GM21576 (cell line): ENCODE measurements at regions not wholly inside any gene's neighbourhood (a gene's known extent, or its start where the extent isn't known, plus 50 kb on each side); places are given as distances from the start of the nearest gene placed in this dataset.

Experiments used
- ATAC-seq: cut with Tn5 transposase; IDR thresholded peaks from one replicate; pipeline ENCODE4 v1.9.1; 2021; ENCODE audit warnings: mild to moderate bottlenecking, moderate library complexity; ENCODE audit not compliant: unreplicated experiment

DNA sequence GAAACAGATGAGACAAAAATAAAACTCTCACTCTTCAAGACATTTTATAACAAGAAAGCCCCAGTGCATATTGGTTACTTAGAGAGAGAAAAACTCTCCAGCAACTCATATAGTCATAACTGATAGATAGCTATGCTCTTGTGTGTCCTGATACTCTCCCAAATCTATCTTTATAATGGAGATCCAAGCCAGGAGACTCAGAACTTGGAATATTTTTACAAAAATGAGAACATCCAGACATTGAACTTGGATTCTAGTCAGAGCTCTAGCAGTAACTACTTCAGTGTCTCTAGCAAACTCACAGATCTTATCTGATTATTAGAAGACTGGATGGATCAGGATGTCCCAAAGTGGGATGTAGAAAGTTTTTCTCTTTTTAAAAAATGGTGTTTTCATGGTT, 412.7 kb upstream of the BRINP1 start:
- no peak for ATAC-seq

DNA sequence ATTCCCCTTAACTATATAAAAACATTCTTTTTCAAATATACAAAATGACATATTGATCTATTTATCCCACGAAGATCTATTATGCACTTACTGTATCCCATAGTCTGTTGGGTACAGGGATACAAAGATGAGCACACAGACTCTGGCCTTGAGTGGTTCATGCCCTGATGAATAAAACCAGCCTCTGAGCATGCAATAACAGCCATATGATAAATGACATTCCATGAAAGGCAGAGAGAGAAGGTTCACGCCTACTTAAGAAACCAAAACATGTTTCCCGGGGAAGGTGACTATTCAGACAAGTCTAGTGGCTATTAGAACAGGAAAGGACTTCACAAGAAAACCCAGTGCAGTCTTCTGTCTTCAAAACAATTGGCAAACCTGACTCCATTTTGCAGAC, 406.2 kb upstream of the BRINP1 start:
- no peak for ATAC-seq

DNA sequence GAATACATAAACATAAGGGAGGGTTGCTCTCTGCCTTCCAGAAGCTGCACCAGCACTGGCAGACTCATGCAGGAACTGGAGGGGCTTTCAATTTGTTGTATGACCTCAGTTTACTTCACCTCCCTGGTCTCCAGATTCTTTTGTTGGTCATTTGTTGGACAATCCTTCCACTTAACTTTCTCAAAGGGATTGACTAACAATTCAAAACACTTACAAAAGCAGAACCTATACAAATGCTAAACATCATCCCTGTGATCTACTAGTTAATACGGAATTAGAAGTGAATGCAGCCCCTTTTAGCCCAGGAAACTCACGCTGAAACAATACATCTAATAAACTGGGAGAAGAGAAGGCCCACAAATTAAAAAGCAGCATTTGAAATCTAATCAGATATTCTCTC, 404.6 kb upstream of the BRINP1 start:
- ATAC-seq = no peak

DNA sequence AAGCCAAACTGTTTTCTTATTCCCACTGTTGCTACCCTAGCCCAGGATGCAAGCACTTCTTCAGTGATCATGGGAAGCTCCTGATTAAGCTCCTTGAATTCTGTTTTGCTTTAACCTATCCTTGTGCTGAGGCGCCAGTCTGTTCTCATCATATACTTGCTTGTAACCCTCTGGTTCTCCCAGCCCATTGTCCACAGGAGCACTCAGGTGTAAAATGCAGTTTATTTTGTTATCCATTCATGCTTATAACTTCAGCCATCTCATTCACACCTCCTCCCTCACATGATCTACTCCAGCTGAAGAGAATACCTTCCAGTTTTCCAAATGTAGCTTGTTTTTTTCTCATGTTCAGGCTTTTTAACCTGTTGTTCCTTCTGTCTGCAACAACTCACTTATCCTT, 402.1 kb upstream of the BRINP1 start:
- ATAC-seq = no peak

DNA sequence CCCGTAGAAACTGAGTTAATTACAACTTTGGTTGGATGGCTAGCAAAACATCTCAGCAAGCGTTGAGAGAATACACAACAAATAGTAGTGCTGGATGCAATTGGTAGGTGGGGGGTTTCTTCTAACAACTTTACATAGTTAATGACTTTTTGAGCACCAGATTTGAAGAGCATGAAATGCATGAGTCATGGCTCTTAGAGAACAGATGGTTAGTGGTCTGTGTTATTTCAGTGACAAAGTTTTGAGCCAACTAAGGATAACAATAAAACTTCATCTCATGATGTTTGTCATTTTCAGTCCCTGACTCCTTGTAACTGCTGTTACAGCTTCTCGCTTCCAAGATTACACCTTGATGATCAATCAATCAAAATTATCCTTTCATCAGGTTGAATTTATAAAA, 399.0 kb upstream of the BRINP1 start:
- ATAC-seq = no peak

DNA sequence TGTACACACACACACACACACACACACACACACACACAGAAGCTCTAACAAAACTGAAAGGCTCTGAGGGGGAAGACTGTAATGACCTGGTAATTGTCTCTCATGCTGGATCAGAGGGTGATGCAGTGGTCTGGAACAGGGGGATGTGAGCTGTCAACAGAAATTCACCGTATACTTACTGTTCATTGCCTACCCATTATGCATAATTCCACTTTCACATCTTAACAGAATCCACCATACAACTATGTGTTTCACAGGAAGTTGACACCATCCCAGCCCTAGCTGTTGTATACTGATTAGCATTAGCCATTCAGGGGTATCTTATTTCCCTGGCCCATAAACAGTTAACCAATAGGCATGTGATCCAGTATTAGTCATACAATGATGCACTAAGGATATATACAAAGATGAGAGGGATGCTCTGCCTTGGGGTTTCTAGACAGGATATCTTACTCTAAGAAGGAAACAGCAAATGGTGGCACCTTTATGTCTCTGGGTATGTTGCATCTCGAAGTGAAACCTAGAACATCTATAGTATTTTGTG, 396.5 kb upstream of the BRINP1 start:
- no peak for ATAC-seq

DNA sequence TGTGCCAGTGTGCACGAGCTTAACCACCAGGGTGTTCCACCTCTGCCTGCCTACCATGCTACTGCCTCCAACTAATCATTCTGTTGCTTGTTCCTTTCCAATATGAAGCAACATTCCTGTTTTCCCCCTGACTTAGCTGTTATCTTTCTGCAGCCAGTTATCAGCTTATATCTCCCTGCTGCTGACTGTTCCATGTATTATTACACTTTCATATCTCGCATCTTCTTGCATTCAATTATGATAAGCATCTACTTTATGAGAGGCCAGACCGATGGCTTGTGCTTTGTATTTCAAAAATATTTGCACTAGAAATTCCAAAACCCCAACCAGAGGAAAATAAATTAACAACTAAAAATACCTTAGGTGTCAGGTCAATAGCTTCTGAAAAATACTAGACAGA, 394.0 kb upstream of the BRINP1 start:
- no peak for ATAC-seq

DNA sequence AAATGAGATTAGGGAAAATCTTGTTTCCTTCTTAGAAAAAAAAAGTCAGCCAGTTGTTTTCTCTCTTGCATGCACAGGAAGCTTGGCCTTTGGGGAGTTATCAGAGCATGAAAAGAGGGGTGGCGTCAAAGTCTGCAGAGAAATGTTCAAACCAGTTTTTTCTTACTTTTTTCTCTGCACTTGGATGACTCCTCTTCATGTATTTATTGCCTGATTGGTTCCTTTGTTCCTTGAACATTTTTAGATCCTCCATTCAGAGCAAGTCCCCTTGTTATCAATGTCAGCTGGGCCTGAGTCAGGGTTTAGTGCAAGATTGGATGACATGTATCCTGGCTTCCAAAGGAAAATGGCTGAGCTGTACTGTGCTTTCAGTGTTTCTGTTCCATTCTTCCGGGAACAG, 392.6 kb upstream of the BRINP1 start:
- ATAC-seq = no peak

DNA sequence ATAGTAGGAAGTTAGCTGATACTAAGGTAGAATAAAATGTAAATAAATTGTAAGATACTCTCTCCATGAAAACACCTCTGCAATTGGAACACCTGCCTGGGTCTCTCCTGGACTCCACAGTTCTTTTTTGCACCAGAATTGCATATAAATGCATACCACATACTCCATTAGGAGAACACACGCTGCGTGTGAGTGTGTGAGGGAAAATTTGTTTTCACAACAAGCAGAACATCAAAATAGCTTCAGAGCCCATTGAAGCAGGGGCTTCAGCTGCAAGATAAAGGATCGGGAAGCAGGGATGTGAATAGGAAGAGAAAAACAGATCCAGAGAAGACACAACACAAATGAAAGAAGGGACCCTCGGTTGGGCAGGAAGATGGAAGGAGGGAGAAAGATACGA, 389.8 kb upstream of the BRINP1 start:
- no peak for ATAC-seq

DNA sequence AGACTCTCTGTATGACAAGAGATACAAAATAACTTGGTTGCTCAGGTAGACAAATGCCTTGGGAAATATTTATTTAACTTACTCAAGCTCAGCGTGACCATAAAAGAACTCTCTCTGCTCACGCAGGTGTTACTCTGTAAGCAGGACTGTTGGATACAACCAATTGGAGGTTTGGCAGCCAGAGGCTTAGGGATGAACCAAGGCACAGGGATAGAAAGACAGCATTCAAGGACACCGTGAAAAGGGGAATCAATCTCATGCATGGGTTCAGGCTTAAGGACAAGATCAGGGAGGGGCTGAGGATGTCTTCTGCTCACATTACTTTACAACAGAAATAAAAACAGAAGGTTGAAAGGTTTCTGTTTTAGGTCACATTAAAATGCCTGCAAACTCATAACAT, 389.0 kb upstream of the BRINP1 start:
- no peak for ATAC-seq

DNA sequence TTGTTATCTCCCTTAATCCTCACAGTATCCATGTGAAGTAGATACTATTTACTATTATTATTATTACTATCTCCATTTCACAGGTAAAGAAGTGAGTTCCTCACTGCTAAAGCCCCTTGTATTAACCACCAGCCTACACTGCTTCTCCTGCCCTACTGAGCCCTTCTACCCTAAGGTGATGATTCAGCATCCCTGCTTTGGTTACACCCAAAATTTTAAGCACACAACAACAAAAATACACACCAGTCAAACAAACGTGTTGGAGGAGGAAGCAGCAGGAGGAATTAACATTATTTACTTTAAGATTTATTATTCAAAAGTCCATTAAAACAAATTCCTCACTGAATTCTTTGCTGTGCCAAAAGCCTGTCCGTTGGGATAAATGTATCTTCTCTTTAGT, 370.2 kb upstream of the BRINP1 start:
- no peak for ATAC-seq

DNA sequence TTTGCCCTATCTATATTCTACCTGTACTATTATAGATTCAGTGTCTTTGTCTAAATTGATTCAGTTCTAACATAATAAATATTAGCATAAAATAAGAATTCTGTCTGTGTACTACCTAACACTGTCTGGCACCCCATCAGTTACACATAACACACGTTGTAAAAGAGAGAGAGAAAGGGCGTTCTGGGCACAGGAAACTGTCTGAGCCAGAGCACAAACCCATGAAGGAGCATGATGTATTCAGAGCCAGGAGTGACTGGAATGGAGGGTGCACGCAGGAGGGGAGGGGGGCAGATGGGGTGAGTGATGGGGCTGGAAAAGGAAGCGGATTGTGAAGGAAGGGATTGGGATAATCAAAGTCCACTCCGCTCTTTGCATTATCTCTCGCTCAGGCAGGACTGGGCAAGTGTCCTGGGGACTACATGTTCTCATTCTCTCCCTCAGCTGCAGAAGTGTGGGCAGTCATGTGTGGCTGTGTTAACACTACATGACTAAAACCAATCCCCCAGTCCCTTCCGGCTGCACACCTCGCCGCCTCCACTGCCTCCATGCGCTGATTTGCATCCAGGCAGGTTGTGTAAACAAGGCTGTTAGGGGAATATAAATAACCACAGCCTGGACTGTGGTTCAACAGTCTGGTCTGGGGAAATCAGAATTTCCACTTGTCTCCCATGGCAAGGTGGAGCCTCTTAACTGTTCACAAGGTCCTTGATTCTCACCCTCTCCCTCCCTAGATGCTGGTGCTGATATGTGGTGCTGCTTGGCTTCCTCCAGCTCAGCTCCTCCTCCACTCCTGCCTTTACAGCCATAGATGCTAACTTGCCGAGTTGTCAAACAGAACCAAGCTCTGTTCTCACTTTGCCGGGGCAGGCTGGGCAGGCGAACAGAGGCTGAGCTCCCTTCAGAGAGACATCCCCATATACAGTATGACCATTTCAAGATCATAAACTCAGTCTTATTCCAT, 367.5 kb upstream of the BRINP1 start:
- peak; percentile 99 for ATAC-seq

DNA sequence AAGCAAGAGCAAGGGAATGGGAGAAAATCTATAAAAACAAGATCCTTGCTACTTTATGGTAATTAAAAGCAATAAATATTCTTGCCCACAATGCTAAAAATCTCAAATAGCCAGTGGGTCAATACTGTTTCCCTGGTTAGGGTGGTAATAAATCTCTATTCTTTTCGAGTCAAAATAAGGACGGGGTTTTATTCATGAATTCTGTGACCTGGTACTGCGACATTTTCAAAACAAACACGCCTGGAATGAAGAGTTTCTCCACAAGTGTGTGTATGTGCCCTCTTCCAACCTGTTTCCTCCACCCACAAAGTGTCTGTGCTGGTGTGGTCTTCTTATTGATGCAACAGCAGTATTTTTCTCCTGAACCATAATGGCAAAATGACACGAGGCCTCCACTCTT, 358.8 kb upstream of the BRINP1 start:
- no peak for ATAC-seq

DNA sequence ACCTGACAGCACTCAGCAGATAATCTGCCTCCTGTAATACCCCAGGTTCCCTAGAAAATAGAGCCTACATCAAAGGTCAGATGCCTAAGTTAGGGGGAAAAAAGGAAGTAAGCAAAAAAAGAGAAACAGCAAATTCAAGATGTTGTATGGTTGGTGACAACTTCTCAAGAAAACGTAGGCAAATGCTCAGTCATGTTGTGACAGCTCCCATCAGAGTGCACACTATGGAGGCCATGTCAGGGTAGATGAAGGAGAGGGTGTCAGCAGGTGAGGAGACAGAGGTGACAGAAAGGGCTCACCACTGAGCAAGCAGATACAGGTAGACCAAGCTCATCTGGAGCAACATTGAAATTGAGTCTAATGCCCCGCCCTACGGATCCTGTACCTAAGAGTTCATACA, 356.8 kb upstream of the BRINP1 start:
- ATAC-seq = no peak

DNA sequence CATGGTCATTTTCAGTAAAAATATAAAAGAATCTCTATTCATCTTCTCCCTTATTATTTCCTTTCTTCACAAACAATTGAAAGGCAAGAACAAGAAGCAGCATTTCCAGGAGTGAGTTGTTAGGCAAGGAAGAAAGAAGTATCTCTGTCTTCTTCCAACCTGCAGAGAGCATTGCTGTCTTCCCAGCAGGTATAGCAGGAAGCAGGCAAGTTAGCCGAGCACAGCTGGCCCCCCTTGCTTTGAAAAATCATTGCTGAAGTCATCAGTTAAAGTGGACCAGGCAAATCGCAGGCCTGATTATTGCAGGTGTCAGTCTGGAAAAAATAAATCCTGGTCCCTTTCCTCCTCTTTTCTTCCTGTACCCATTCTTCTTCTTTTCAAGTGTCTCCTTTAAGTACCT, 353.1 kb upstream of the BRINP1 start:
- ATAC-seq = no peak

DNA sequence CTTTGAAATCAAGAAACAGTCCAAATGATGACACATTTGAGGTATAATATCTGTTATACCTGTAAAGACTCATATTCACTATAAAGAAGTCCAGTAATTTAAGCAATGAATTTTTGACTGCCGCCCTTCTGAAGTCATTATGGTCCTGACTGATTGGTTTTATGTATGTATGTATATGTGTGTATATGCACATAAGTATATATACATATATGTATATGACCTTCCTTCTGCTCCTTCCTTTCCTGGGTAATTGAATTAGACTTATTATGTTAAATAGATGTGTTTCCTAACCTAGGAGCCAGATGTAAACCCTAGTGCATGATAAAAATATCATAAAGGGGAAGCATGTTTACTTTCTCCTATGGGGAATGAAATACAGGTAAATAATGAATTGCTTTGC, 343.1 kb upstream of the BRINP1 start:
- no peak for ATAC-seq

DNA sequence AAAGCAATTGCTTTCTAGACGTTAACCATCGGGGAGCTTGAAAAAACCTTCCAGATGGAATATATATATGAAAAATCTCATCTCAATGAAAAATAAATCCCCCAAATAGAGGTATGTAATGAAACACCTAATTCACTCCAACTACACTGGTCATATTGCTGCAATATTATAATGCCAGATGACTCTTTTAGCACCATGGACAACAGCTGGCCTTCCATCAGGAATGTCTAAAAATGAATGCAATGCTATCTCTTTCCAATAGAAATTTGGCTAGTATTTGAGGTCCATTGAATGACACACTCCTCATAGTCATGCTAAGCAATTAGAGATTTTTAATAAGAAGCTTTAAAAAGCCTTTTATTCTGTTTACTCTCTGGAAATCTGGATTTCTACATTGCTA, 340.2 kb upstream of the BRINP1 start:
- no peak for ATAC-seq

DNA sequence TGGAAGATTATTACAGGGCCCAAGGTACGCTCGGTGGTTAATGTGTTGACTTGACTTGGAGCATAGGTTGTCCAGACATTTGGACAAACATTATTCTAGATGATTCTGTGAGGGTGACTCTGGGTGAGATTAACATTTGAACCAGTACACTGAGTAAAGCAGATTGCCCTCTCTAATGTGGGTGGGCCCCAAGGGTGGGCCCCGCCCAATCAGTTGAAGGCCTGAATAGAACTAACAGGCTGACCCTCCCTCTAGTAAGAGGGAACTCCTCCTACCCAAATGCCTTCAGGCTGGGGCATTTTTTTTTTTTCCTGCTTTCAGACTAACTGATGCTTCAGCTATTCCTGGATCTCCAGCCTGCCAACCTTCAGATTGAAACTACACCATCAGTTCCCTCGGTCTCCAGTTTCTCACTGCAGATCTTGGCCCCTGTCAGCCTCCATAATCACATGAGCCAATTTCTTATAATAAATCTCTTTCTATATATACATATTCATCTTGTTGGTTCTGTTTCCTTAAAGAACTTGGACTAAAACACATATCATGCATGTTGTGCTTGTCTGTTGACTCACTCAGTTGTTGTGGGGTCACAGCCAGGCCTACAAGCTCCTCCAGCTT, 338.1 kb upstream of the BRINP1 start:
- ATAC-seq = no peak

DNA sequence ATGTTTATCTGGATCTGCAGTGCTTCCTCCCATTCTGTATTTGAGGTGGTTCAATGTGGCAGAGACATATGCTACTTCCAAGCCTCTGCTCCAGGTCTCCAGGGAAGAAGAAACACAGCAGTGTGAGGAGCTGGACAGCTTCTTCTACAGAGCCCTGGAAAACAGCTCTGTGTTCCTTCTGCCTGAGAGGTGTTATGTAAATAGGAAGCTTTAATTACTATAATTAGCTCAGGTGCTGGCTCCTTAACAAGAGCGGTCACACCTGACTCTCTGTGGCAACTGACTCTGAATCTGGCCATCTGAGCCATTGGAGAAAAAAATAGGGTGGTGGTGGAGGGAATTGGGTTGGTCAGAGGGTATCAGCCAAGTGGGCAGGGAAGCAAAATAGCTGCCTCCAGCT, 332.4 kb upstream of the BRINP1 start:
- ATAC-seq = no peak

DNA sequence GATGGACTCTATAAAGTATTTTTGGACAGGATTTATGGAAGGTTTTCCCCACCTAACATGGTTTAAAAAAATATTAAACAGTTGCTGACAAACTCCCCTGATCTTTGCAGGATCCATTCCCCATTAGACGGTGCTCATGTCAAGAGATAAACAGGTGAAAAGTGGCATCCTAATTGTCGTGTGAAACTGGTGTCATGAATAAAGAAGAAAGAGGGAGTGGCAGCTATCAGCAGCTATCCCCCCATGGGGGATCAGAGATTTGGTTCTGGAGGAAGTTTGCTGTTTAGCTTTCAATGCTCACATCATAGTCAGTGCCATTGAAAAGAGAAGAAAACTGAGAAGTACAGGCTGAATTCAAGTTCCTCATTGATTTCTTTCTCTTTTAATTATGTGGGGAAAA, 329.3 kb upstream of the BRINP1 start:
- no peak for ATAC-seq

DNA sequence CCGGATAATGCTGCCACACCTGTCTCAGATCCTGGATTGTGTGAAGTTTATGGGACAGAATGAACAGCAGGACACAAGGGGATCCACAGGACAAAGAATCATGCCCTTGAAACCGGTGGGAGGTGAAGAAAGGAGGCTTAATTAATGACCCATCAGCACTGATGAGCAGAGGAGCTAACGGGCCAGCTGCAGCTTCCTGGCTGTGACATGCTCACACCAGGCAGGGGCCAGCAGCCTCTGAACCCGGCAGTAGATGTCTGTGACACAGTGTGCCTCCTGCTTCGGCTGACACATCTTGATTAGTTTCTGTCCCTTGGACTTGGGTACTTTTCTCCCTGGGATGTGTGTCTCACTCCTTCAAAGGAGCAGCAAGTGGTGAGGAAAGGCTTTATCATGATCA, 328.8 kb upstream of the BRINP1 start:
- no peak for ATAC-seq

DNA sequence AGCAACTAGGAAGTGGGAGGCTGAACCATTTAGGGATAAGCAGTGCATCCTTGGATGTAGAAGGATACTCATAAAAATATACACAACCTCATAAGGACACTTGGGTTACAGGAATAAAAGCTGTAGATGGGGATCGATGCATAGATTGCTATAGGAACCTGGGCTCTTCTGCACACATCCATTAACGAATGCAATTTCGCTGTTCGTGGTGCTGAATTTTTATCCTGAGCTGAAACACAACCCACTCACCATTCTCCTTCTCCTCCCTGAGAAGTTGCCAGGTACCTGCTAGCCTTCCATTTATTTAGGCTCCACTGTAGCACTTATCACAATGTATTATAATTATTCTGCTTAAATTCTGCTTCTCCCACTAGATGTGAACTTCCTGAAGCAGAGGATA, 320.6 kb upstream of the BRINP1 start:
- ATAC-seq = no peak
